ENCODE measurements at regions not wholly inside any gene's neighbourhood (a gene's known extent, or its start where the extent isn't known, plus 50 kb on each side); places are given as distances from the start of the nearest gene placed in this dataset.

- Histone ChIP-seq H3K27ac (ENCODE audit: extremely low read depth, low read depth, low read length) (no peak overlapping the region), H3K9me3 (ENCODE audit: control insufficient read depth, insufficient read depth, low read depth, low read length) (no peaks in the 10 kb centered on the region), H3K4me3 (ENCODE audit: low read depth, low read length) (no peak overlapping the region), H3K4me1 (ENCODE audit: control insufficient read depth, insufficient read depth, low read length) (no peaks in the 10 kb centered on the region), H3K36me3 (ENCODE audit: control insufficient read depth in 2 of 2, insufficient read depth in 1 of 2, low read length in 2 of 2) (no peaks in the 10 kb centered on the region)
- POLR2A ChIA-PET: no interaction called here
- CTCF ChIA-PET: no interaction called here
- no peak for TF ChIP-seq ZNF549 (tag by site-specific recombination; IDR thresholded peaks at IDR 0.05)
- TF ChIP-seq OSR2 (tag by site-specific recombination; IDR thresholded peaks at IDR 0.05): no peak
- TF ChIP-seq ZSCAN23 (tag by site-specific recombination; IDR thresholded peaks at IDR 0.05): no peak
- no peak for TF ChIP-seq PBX3 (CRISPR knock-in tag; IDR thresholded peaks at IDR 0.05)
- no peak for TF ChIP-seq MEIS1 (CRISPR knock-in tag; IDR thresholded peaks at IDR 0.05; ENCODE audit: borderline replicate concordance)
- TF ChIP-seq ZNF747 (tag by site-specific recombination; IDR thresholded peaks at IDR 0.05): no peak
These were observed 439.1 kb downstream of the XYLT1 start for GRCh38 chr16:17031484-17032268.

- ChIA-PET POLR2A (no interaction called here), CTCF (no interaction called here)
- Histone ChIP-seq H3K27ac (ENCODE audit: extremely low read depth, low read depth, low read length) (no peak overlapping the region), H3K9me3 (ENCODE audit: control insufficient read depth, insufficient read depth, low read depth, low read length) (no peaks in the 10 kb centered on the region), H3K36me3 (ENCODE audit: control insufficient read depth in 2 of 2, insufficient read depth in 1 of 2, low read length in 2 of 2) (no peaks in the 10 kb centered on the region), H3K4me3 (ENCODE audit: low read depth, low read length) (no peak overlapping the region), H3K4me1 (ENCODE audit: control insufficient read depth, insufficient read depth, low read length) (no peaks in the 10 kb centered on the region)
- TF ChIP-seq SETDB1 (IDR thresholded peaks at IDR 0.05; ENCODE audit: insufficient read length, low read length) (peak; percentile 11), ZBTB6 (tag by site-specific recombination; IDR thresholded peaks at IDR 0.05) (no peak), ZBTB48 (tag by site-specific recombination; IDR thresholded peaks at IDR 0.05) (no peak)
These were observed 438.4 kb downstream of the XYLT1 start for GRCh38 chr16:17032332-17032731.

GRCh38 chr16:17034477-17035252 lies 436.1 kb downstream of the XYLT1 start:
- H3K4me1 ChIP-seq (ENCODE audit: control insufficient read depth, insufficient read depth, low read length): no peaks in the 10 kb centered on the region
- H3K27ac ChIP-seq (ENCODE audit: extremely low read depth, low read depth, low read length): no peak overlapping the region
- CTCF ChIA-PET: interaction anchor here (0.9 kb wide), 1 partner anchor 42 kb away, joined by 8 read pairs; no protein-coding TSS in a partner anchor
- no peak for TF ChIP-seq ZNF707 (tag by site-specific recombination; IDR thresholded peaks at IDR 0.05)
- TF ChIP-seq ZNF24 (tag by site-specific recombination; IDR thresholded peaks at IDR 0.05): no peak
- TF ChIP-seq ZNF350 (tag by site-specific recombination; IDR thresholded peaks at IDR 0.05): no peak
- TF ChIP-seq ZFP69B (tag by site-specific recombination; IDR thresholded peaks at IDR 0.05): no peak
- TF ChIP-seq ZNF155 (tag by site-specific recombination; IDR thresholded peaks at IDR 0.05): no peak
- no peak for TF ChIP-seq ZNF449 (tag by site-specific recombination; IDR thresholded peaks at IDR 0.05)
- no peak for TF ChIP-seq ZFHX2 (tag by site-specific recombination; conservative IDR thresholded peaks at IDR 0.05)
- no peak for TF ChIP-seq ZNF416 (tag by site-specific recombination; IDR thresholded peaks at IDR 0.05)
- no peak for TF ChIP-seq ZNF837 (tag by site-specific recombination; IDR thresholded peaks at IDR 0.05)
- TF ChIP-seq ZNF571 (tag by site-specific recombination; IDR thresholded peaks at IDR 0.05): no peak
- TF ChIP-seq ZNF776 (tag by site-specific recombination; IDR thresholded peaks at IDR 0.05; ENCODE audit: borderline replicate concordance): no peak
- TF ChIP-seq ZNF138 (tag by site-specific recombination; IDR thresholded peaks at IDR 0.05; ENCODE audit: borderline replicate concordance): no peak
- no peak for TF ChIP-seq ZNF701 (tag by site-specific recombination; IDR thresholded peaks at IDR 0.05)

More at GRCh38 chr16:17034477-17035252, 436.1 kb downstream of the XYLT1 start:
- Histone ChIP-seq H3K4me3 (ENCODE audit: low read depth, low read length) (no peak overlapping the region), H3K36me3 (ENCODE audit: control insufficient read depth in 2 of 2, insufficient read depth in 1 of 2, low read length in 2 of 2) (no peaks in the 10 kb centered on the region), H3K9me3 (ENCODE audit: control insufficient read depth, insufficient read depth, low read depth, low read length) (no peaks in the 10 kb centered on the region)
- POLR2A ChIA-PET: no interaction called here

Measured in HEK293 (cell line).